ENCODE measurements at regions not wholly inside any gene's neighbourhood (a gene's known extent, or its start where the extent isn't known, plus 50 kb on each side); places are given as distances from the start of the nearest gene placed in this dataset.

DNA sequence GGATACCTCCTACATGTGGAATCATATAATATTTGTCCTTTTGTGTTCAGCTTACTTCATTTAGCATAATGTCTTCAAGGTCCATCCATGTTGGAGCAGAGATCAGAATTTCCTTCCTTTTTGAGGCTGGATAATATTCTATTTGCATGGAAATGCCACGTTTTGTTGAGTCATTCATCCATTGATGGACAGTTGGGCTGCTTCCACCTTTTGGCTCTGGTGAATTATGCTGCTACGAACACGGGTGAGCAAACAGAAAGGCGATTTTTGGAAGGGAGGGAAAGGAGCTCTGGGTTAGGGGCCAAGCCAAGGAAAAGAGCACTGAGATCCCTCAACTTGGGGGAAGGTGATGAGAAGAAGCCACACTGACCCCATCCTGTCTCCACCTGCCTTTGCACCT lies 260.5 kb downstream of the TNS1 start:
- TF ChIP-seq POLR2AphosphoS5 (IDR thresholded peaks at IDR 0.05; ENCODE audit: low read depth, low read length) (no peak), YY1 (IDR thresholded peaks at IDR 0.05; ENCODE audit: low read depth) (no peak)
